NCI-H446 treated with DMSO at 0.1 percent for 48 hours (cell line): ENCODE measurements at regions not wholly inside any gene's neighbourhood (a gene's known extent, or its start where the extent isn't known, plus 50 kb on each side); places are given as distances from the start of the nearest gene placed in this dataset.
"Not testable (repeated sequence)": the region's sequence is repeated elsewhere in the genome, so short reads cannot be mapped to it uniquely, and the experiment has no call there.

ENCODE experiments used
- DNase-seq: peaks from one replicate; lab custom pipeline; 2025; lab: John Stamatoyannopoulos, UW

- no peak for DNase-seq
Measured at GRCh38 chr5:56732121-56732520, 83.2 kb upstream of the MAP3K1 start.

- not testable (repeated sequence) for DNase-seq
Measured at GRCh38 chr5:56731473-56731872, 83.9 kb upstream of the MAP3K1 start.

- no peak for DNase-seq
Measured at GRCh38 chr5:56729488-56729887, 85.9 kb upstream of the MAP3K1 start.

GRCh38 chr5:56725711-56726411 lies 89.5 kb upstream of the MAP3K1 start:
- DNase-seq, result no peak

DNA sequence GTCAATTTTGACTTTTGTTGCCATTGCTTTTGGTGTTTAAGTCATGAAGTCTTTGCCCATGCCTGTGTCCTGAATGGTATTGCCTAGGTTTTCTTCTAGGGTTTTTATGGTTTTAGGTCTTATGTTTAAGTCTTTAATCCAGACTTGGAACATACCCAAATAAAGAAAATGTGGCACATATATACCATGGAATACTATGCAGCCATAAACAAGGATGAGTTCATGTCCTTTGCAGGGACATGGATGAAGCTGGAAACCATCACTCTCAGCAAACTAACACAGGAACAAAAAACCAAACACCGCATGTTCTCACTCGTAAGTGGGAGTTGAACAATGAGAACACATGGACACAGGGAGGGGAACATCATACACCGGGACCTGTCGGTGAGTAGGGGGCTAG lies 90.5 kb upstream of the MAP3K1 start:
- DNase-seq, result not testable (repeated sequence)

- no peak for DNase-seq
Measured at GRCh38 chr5:56722317-56722716, 93.0 kb upstream of the MAP3K1 start.

GRCh38 chr5:56717253-56717987 lies 97.9 kb upstream of the MAP3K1 start:
- no peak for DNase-seq

GRCh38 chr5:56715986-56716385 lies 99.4 kb upstream of the MAP3K1 start:
- no peak for DNase-seq

DNA sequence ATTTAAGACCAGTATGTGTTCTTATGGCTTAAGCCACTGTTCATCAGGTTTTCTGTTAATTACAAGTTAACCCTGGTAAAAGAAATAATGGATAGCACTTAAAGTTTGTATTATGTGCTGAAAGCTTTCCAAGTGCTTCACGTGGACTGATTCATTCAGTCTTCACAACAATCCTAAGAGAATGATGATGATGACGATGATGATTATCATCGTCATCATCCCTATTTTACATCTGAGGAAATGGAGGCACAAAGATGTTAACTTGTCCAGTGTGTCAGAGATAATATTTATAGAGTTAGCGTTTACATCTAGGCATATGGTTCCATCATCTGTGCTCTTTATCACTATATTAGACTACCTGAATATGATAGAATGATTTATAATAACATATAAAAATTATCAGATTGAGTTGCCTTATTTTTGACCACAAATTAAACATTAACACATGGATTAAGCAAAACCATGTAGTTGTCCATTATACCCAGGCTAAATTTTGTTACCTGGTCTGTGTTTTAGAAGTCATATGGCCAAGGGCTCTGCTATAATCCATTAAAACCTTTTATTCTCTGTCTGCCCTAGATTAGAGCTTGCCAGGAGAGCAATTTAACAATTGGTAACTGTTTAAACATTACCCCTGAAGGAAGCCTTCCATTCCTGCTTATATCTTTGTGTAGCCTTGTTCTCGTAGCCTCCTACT lies 102.3 kb upstream of the MAP3K1 start:
- no peak for DNase-seq

DNA sequence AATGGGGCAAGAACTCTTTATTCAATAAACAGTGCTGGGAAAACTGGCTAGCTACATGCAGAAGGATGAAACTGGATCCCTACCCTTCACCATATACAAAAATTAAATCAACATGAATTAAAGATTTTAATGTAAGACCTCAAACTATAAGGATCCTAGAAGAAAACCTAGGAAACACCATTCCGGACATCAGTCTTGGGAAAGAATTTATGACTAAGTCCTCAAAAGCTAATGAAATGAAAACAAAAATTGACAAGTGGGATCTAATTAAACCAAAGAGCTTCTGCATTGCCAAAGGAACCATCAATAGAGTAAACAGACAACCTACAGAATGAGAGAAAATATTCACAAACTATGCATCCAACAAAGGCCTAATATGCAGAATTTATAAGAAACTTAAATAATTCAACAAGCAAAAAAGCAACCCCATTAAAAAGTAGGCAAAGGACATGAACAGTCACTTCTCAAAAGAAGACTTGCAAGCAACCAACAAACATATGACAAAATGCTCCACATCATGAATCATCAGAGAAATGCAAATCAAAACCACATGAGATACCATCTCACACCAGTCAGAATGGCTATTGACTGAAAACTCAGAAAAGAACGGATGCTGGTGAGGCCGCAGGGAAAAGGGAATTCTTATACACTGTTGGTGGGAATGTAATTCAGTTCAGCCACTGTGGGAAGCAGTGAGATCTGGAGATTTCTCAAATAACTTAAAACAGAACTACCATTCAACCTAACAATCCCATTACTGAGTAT lies 104.3 kb upstream of the MAP3K1 start:
- DNase-seq, result no peak

DNA sequence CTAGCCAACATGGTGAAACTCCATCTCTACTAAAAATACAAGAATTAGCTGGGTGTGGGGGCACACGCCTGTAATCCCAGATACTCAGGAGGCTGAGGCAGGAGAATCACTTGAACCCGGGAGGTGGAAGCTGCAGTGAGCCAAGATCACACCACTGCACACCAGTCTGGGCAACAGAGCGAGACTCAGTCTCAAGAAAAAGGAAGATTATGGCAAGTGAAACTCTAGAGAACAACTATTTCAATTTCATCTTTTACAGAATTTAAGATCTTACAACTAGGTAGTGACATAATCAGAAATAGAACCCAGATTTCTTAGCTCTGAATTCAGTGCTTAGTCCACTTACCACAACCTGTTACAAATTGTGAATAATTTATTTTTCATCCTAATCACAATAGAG lies 108.8 kb upstream of the MAP3K1 start:
- no peak for DNase-seq

DNA sequence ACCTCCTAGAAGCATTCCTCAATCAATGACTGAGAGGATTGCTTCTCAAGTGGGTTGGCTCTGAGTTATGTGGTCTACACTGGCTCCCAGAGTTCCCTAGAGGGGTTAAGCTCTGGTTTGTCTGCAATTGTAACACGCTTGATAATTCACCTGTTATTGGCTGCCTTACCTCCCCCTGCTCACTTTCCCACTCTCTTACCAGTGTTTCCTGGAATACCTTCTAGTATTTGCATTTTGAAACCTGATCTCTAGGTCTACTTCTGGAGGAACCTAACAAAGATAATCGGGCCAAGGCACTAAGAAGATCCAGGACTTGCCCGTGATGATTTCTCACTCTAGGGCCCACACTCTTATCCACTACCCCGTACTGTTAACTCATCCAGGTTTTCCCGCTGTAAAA lies 110.1 kb upstream of the MAP3K1 start:
- no peak for DNase-seq

- no peak for DNase-seq
Measured at GRCh38 chr5:56703952-56704351, 111.4 kb upstream of the MAP3K1 start.

GRCh38 chr5:56700711-56701110 lies 114.6 kb upstream of the MAP3K1 start:
- no peak for DNase-seq

- DNase-seq, result no peak
Measured at GRCh38 chr5:56699538-56699937, 115.8 kb upstream of the MAP3K1 start.

DNA sequence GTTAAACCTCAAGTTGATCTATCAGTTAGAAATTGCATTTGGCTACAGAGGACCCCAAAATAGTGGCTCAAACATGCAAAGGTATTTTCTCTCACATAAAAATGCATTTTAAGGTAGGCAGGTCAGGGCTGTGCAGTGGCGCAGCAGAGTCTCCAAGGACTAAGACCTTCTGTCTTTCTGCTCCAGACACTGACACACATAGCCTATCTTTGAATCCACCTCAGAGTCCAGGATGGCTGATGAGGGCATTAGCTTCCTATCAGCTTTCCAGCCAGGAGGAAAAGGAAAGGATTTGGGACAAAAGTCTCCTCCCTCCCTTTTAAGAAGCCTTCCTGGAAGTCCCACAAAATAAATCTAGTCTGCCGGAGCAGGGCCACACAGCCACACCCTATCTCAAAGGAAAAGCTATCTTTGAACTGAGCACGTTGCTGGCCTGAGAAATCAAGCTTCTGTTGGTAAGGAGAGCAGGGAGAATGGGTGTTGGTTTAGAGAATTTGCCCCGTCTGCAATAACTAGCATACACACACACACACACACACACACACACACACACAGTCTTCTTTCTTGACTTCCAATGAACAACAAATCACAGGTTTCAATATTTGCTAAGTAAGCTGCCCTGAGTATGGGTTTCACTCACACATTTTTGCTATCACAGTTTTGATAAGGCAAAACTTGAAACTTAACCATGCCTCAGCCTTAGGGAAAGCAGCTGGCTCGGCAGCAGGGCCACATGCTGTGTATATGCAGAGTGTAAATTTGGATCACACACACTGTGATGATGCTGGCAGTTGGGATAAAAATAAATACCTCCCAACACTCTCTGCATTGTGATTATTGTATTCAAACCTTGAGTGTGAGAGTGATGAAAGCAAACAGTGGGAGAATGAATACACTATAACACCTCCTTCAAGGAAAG lies 116.6 kb upstream of the MAP3K1 start:
- DNase-seq, result no peak

DNA sequence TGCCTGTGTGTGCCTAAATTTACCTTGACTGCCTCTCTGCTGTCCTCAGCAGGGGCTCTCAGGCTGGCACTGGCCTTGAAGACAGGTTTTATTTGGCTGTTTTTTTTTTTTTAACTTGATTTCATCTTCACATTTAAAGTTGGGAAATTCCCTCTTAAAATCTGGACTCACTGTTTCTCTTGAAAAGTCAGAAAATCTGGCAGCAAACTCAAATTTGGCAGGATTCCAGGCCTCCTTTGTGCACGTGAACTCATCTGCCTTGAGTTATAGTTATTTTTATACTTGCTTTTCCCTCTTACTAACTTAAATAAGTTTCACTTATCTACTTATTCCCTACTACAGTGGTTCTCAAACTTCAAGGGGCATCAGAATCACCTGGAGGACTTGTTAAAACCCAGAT lies 118.4 kb upstream of the MAP3K1 start:
- no peak for DNase-seq

GRCh38 chr5:56693220-56693579 lies 122.1 kb upstream of the MAP3K1 start:
- no peak for DNase-seq

- no peak for DNase-seq
Measured at GRCh38 chr5:56692359-56693219, 122.8 kb upstream of the MAP3K1 start.

GRCh38 chr5:56688402-56688801 lies 126.9 kb upstream of the MAP3K1 start:
- no peak for DNase-seq
